HCT116 (cell line): ENCODE measurements at regions not wholly inside any gene's neighbourhood (a gene's known extent, or its start where the extent isn't known, plus 50 kb on each side); places are given as distances from the start of the nearest gene placed in this dataset.

Experiments used
- ATAC-seq: fragments of 200-7000 bp; cut with Tn5 transposase; 2 replicates; pipeline ENCODE4 v1.9.1; 2020; ENCODE audit warnings: mild to moderate bottlenecking, moderate library complexity
- BruUV-seq: library from RNA; stranded (reverse); fragments of 400-500 nt; replicated peaks from 2 replicates; lab custom pipeline; 2021; lab: Mats Ljungman, UMichigan
- CTCF ChIA-PET: fragments of 300-600 bp; sonication (Branson Sonifier 250); formaldehyde crosslinking; loops from one replicate; lab custom pipeline; 2021; ENCODE audit warnings: antibody characterized with exemption; lab: Charles Lee
- POLR2A ChIA-PET: fragments of 300-600, 350-600 bp; sonication (Branson Sonifier 250); formaldehyde crosslinking; loops from one replicate; lab custom pipeline; 2021; ENCODE audit warnings: antibody characterized with exemption; lab: Charles Lee
- RAD21 ChIA-PET, 2 experiments: fragments of 300-600 bp; sonication (Branson Sonifier 250); formaldehyde crosslinking; loops; one replicate each; lab custom pipeline; 2023; ENCODE audit warnings: low total read pairs in 2 of 2; ENCODE audit not compliant: uncharacterized antibody in 2 of 2, unreplicated experiment in 2 of 2, low non-redundant PET in 1 of 2; lab: Charles Lee
- DNase-seq: peaks from one replicate; pipeline ENCODE4 v3.0.0-alpha.2; 2010; ENCODE audit warnings: low read depth, low spot score
- H2AFZ ChIP-seq: fragments of 200-600 bp; shearing (Covaris generic), sonication (generic); 2 replicates; pipeline ENCODE4 v1.6.1; 2017; ENCODE audit warnings: low read depth, mixed run types, mixed read lengths, antibody characterized with exemption, low read length; ENCODE audit not compliant: poor library complexity, severe bottlenecking
- H3K27ac ChIP-seq: 2 replicates; pipeline ENCODE4 v1.5.1; 2012; ENCODE audit warnings: low read depth, low read length
- H3K27me3 ChIP-seq: fragments of 200-600 bp; sonication (generic); 2 replicates; pipeline ENCODE4 v1.6.1; 2016; ENCODE audit warnings: mixed run types, low read length, mixed read lengths; ENCODE audit not compliant: insufficient read depth
- H3K36me3 ChIP-seq, 2 experiments: fragments of 200-500 bp in 1 of 2; fragments of 200-600 bp in 1 of 2; sonication (Bioruptor generic) in 1 of 2; sonication (generic) in 1 of 2; 2 replicates each; pipeline versions ENCODE4 v1.5.1 to v1.6.1; 2014 to 2016; ENCODE audit warnings: low read length in 2 of 2, inconsistent platforms in 1 of 2, mixed read lengths in 1 of 2, mixed run types in 1 of 2; ENCODE audit not compliant: insufficient read depth in 2 of 2, control insufficient read depth in 1 of 2
- H3K4me1 ChIP-seq, 2 experiments: fragments of 200-600 bp in 1 of 2; sonication (generic) in 1 of 2; 2 replicates each; pipeline versions ENCODE4 v1.5.1 to v1.6.1; 2012 to 2017; ENCODE audit warnings: low read length in 2 of 2, inconsistent platforms in 1 of 2, mild to moderate bottlenecking in 1 of 2, mixed read lengths in 1 of 2, mixed run types in 1 of 2, moderate library complexity in 1 of 2; ENCODE audit not compliant: insufficient read depth in 2 of 2, control insufficient read depth in 1 of 2
- H3K4me2 ChIP-seq: fragments of 200-600 bp; sonication (generic); 2 replicates; pipeline ENCODE4 v1.6.1; 2017; ENCODE audit warnings: mixed run types, low read length, mixed read lengths
- H3K4me3 ChIP-seq, 2 experiments: fragments of 200-600 bp in 1 of 2; sonication (generic) in 1 of 2; replicated peaks in 1 of 2; 2 replicates each; pipeline ENCODE4 v1.5.1; 2011 to 2016; ENCODE audit warnings: low read length in 2 of 2, control low read depth in 1 of 2, low read depth in 1 of 2, mild to moderate bottlenecking in 1 of 2, mixed read lengths in 1 of 2, mixed run types in 1 of 2
- H3K79me2 ChIP-seq: fragments of 200-600 bp; sonication (generic); 2 replicates; pipeline ENCODE4 v1.6.1; 2017; ENCODE audit warnings: mild to moderate bottlenecking, mixed run types, low read length, moderate library complexity, mixed read lengths; ENCODE audit not compliant: insufficient read depth
- H3K9ac ChIP-seq: fragments of 200-600 bp; sonication (generic); 2 replicates; pipeline ENCODE4 v1.6.1; 2016; ENCODE audit warnings: low read length, mixed read lengths
- H3K9me2 ChIP-seq: fragments of 200-600 bp; sonication (generic), shearing (Covaris generic); 2 replicates; pipeline ENCODE4 v1.6.1; 2017; ENCODE audit warnings: mixed run types, mild to moderate bottlenecking, moderate library complexity; ENCODE audit not compliant: insufficient read depth
- H3K9me3 ChIP-seq, 2 experiments: fragments of 200-500 bp in 1 of 2; fragments of 200-600 bp in 1 of 2; sonication (Bioruptor generic) in 1 of 2; sonication (generic) in 1 of 2; 2 replicates each; pipeline ENCODE4 v1.6.1; 2014 to 2017; ENCODE audit warnings: low read length in 2 of 2, mixed read lengths in 2 of 2, inconsistent platforms in 1 of 2, low read depth in 1 of 2, mild to moderate bottlenecking in 1 of 2, mixed run types in 1 of 2, moderate library complexity in 1 of 2; ENCODE audit not compliant: control insufficient read depth in 1 of 2, insufficient read depth in 1 of 2
- H4K20me1 ChIP-seq: fragments of 200-600 bp; sonication (generic), shearing (Covaris generic); 2 replicates; pipeline ENCODE4 v1.6.1; 2017; ENCODE audit warnings: mixed run types, mild to moderate bottlenecking, moderate library complexity; ENCODE audit not compliant: insufficient read depth
- CTCF ChIP-seq, 3 experiments: fragments of 200-600 bp in 1 of 3; sonication (generic) in 1 of 3; IDR thresholded peaks in 2 of 3; conservative IDR thresholded peaks in 1 of 3; 2 replicates each; pipeline ENCODE4 v1.5.1; 2012 to 2017; ENCODE audit warnings: low read depth in 2 of 3, low read length in 2 of 3, antibody characterized with exemption in 1 of 3, borderline replicate concordance in 1 of 3, control low read depth in 1 of 3, mild to moderate bottlenecking in 1 of 3, mixed read lengths in 1 of 3, mixed run types in 1 of 3, moderate library complexity in 1 of 3; ENCODE audit not compliant: insufficient read depth in 1 of 3
- ELF1 ChIP-seq: IDR thresholded peaks from 2 replicates; pipeline ENCODE4 v1.6.1; 2012; ENCODE audit warnings: low read depth, borderline replicate concordance
- EZH2 ChIP-seq: fragments of 200-600 bp; sonication (generic); IDR thresholded peaks from 2 replicates; pipeline ENCODE4 v1.6.1; 2017; ENCODE audit warnings: antibody characterized with exemption, mixed run types
- EZH2phosphoT487 ChIP-seq: fragments of 200-600 bp; IDR thresholded peaks from 2 replicates; pipeline ENCODE4 v1.6.1; 2018; ENCODE audit warnings: antibody characterized with exemption, borderline replicate concordance
- FOSL1 ChIP-seq: IDR thresholded peaks from 2 replicates; pipeline ENCODE4 v1.6.1; 2012; ENCODE audit warnings: low read depth
- JUND ChIP-seq: IDR thresholded peaks from 2 replicates; pipeline ENCODE4 v1.6.1; 2012
- POLR2A ChIP-seq: IDR thresholded peaks from 2 replicates; pipeline ENCODE4 v1.7.0; 2011; ENCODE audit warnings: borderline replicate concordance; ENCODE audit not compliant: insufficient read depth, insufficient read length; ENCODE audit errors: extremely low read depth
- POLR2AphosphoS5 ChIP-seq: IDR thresholded peaks from 2 replicates; pipeline ENCODE4 v1.6.1; 2011; ENCODE audit warnings: mild to moderate bottlenecking, low read depth, low read length, moderate library complexity
- SP1 ChIP-seq: IDR thresholded peaks from 2 replicates; pipeline ENCODE4 v1.6.1; 2012; ENCODE audit warnings: low read depth
- TCF7L2 ChIP-seq: IDR thresholded peaks from 2 replicates; pipeline ENCODE4 v1.7.0; 2011; ENCODE audit warnings: borderline replicate concordance, inconsistent platforms; ENCODE audit not compliant: insufficient read depth, insufficient read length; ENCODE audit errors: extremely low read depth
- YY1 ChIP-seq: IDR thresholded peaks from 2 replicates; pipeline ENCODE4 v1.6.1; 2011; ENCODE audit warnings: low read length, low read depth, moderate library complexity, mild to moderate bottlenecking; ENCODE audit not compliant: insufficient replicate concordance; ENCODE audit errors: extremely low read depth
- ZBTB33 ChIP-seq: IDR thresholded peaks from 2 replicates; pipeline ENCODE4 v1.6.1; 2011; ENCODE audit warnings: mild to moderate bottlenecking, low read length, moderate library complexity; ENCODE audit not compliant: insufficient replicate concordance; ENCODE audit errors: extremely low read depth
- intact Hi-C: fragments of 100-400 bp; cut with micrococcal nuclease; formaldehyde crosslinking; loops from 2 replicates; pipeline ENCODE4 v1.10.0; 2022

- no peak for ATAC-seq
- BruUV-seq, result no TSS peak
- Histone ChIP-seq H2AFZ (no peak overlapping the region), H3K9me3 (no peaks in the 10 kb centered on the region), H3K79me2 (no peaks in the 10 kb centered on the region), H3K27me3 (no peaks in the 10 kb centered on the region), H3K27ac (no peak overlapping the region), H3K4me3 (no peak overlapping the region), H3K36me3 (no peaks in the 10 kb centered on the region), H4K20me1 (no peaks in the 10 kb centered on the region), H3K4me1 (no peaks in the 10 kb centered on the region), H3K9me2 (no peaks in the 10 kb centered on the region), H3K9ac (no peak overlapping the region), H3K4me2 (no peak overlapping the region)
- TF ChIP-seq TCF7L2 (no peak), EZH2phosphoT487 (no peak), FOSL1 (no peak), POLR2AphosphoS5 (no peak), ELF1 (no peak), EZH2 (no peak), JUND (no peak)
- RAD21 ChIA-PET, result no interaction called here
- DNase-seq, result no peak
- intact Hi-C loops, result no loop called here
- POLR2A ChIA-PET, result no interaction called here
- CTCF ChIA-PET, result no interaction called here
Measured at GRCh38 chr4:14708574-14708973, 293.7 kb upstream of the CPEB2 start.

- H4K20me1 ChIP-seq, result no peaks in the 10 kb centered on the region
- CTCF ChIA-PET, result no interaction called here
- H3K9me2 ChIP-seq, result no peaks in the 10 kb centered on the region
- no peaks in the 10 kb centered on the region for H3K4me1 ChIP-seq
- ATAC-seq (no peak), DNase-seq (no peak)
- H3K9me3 ChIP-seq, result no peaks in the 10 kb centered on the region
- no peaks in the 10 kb centered on the region for H3K79me2 ChIP-seq
- no peaks in the 10 kb centered on the region for H3K36me3 ChIP-seq
- no TSS peak for BruUV-seq
- intact Hi-C loops, result no loop called here
- H3K9ac ChIP-seq, result no peak overlapping the region
- RAD21 ChIA-PET, result no interaction called here
- H3K27ac ChIP-seq, result no peak overlapping the region
- no peaks in the 10 kb centered on the region for H3K27me3 ChIP-seq
- no peak overlapping the region for H3K4me2 ChIP-seq
- no peak for TF ChIP-seq CTCF (IDR thresholded peaks at IDR 0.05 in 2 of 3, conservative IDR thresholded peaks at IDR 0.05 in 1 of 3; ENCODE audit: borderline replicate concordance in 1 of 3, insufficient read depth in 1 of 3, low read depth in 2 of 3, low read length in 2 of 3)
- TF ChIP-seq YY1, result no peak
- TF ChIP-seq SP1, result no peak
- TF ChIP-seq POLR2A, result no peak
- TF ChIP-seq ZBTB33, result no peak
- H2AFZ ChIP-seq, result no peak overlapping the region
- POLR2A ChIA-PET, result no interaction called here
- H3K4me3 ChIP-seq, result no peak overlapping the region
Measured at GRCh38 chr4:14711259-14711658, 291.0 kb upstream of the CPEB2 start.
